MM.1S (cell line): ENCODE measurements at regions not wholly inside any gene's neighbourhood (a gene's known extent, or its start where the extent isn't known, plus 50 kb on each side); places are given as distances from the start of the nearest gene placed in this dataset.
"Not testable (repeated sequence)": the region's sequence is repeated elsewhere in the genome, so short reads cannot be mapped to it uniquely, and the experiment has no call there.

Experiments used
- DNase-seq: peaks from one replicate; pipeline ENCODE4 v3.0.0-alpha.2; 2015
- H2AFZ ChIP-seq: fragments of 300-600 bp; sonication (generic); 2 replicates; pipeline ENCODE4 v1.6.0; 2016; ENCODE audit warnings: antibody characterized with exemption, low read length
- H3F3A ChIP-seq: fragments of 300-600 bp; sonication (generic); 2 replicates; pipeline ENCODE4 v1.6.1; 2016; ENCODE audit warnings: mild to moderate bottlenecking, antibody characterized with exemption, low read length, moderate library complexity, mixed read lengths; ENCODE audit not compliant: insufficient read depth
- H3K27ac ChIP-seq: fragments of 300-600 bp; sonication (generic); 2 replicates; pipeline ENCODE4 v1.5.1; 2016; ENCODE audit warnings: mild to moderate bottlenecking, low read length
- H3K27me3 ChIP-seq: fragments of 300-600 bp; sonication (generic); replicated peaks from 2 replicates; pipeline ENCODE4 v1.6.0; 2016; ENCODE audit warnings: low read length; ENCODE audit not compliant: insufficient read depth
- H3K36me3 ChIP-seq: fragments of 300-600 bp; sonication (generic); replicated peaks from 2 replicates; pipeline ENCODE4 v1.6.1; 2016; ENCODE audit warnings: mild to moderate bottlenecking, low read length, mixed read lengths; ENCODE audit not compliant: insufficient read depth
- H3K4me1 ChIP-seq: fragments of 300-600 bp; sonication (generic); 2 replicates; pipeline ENCODE4 v1.6.1; 2016; ENCODE audit warnings: low read length, mixed read lengths
- H3K4me2 ChIP-seq: fragments of 300-600 bp; sonication (generic); 2 replicates; pipeline ENCODE4 v1.6.0; 2016; ENCODE audit warnings: low read depth, low read length
- H3K4me3 ChIP-seq: fragments of 300-600 bp; sonication (generic); 2 replicates; pipeline ENCODE4 v1.5.1; 2016; ENCODE audit warnings: low read length, mixed read lengths
- H3K79me2 ChIP-seq: fragments of 300-600 bp; sonication (generic); 2 replicates; pipeline ENCODE4 v1.6.1; 2016; ENCODE audit warnings: mixed run types, low read length, mixed read lengths
- H3K9ac ChIP-seq: fragments of 300-600 bp; sonication (generic); 2 replicates; pipeline ENCODE4 v1.6.1; 2016; ENCODE audit warnings: low read length, mixed read lengths
- H3K9me2 ChIP-seq: fragments of 300-600 bp; sonication (generic); replicated peaks from 2 replicates; pipeline ENCODE4 v1.6.1; 2016; ENCODE audit warnings: mild to moderate bottlenecking, low read length, mixed read lengths; ENCODE audit not compliant: insufficient read depth
- H3K9me3 ChIP-seq: fragments of 300-600 bp; sonication (generic); replicated peaks from 2 replicates; pipeline ENCODE4 v1.6.1; 2016; ENCODE audit warnings: mild to moderate bottlenecking, low read length, mixed read lengths; ENCODE audit not compliant: insufficient read depth
- H4K20me1 ChIP-seq: fragments of 300-600 bp; sonication (generic); 2 replicates; pipeline ENCODE4 v1.6.1; 2016; ENCODE audit warnings: mild to moderate bottlenecking, low read length, moderate library complexity, mixed read lengths; ENCODE audit not compliant: insufficient read depth
- CTCF ChIP-seq: fragments of 300-600 bp; sonication (generic); IDR thresholded peaks from 2 replicates; pipeline ENCODE4 v1.5.1; 2016; ENCODE audit warnings: antibody characterized with exemption, low read length, mixed read lengths
- EZH2 ChIP-seq: fragments of 300-600 bp; sonication (generic); optimal IDR thresholded peaks from 2 replicates; pipeline ENCODE3; 2017; ENCODE audit warnings: low read depth, mild to moderate bottlenecking, antibody characterized with exemption, low read length, mixed read lengths
- EZH2phosphoT487 ChIP-seq: fragments of 300-600 bp; sonication (generic); IDR thresholded peaks from 2 replicates; pipeline ENCODE4 v1.6.1; 2018; ENCODE audit warnings: antibody characterized with exemption, low read length

- no peak for TF ChIP-seq EZH2
- TF ChIP-seq CTCF = no peak
- TF ChIP-seq EZH2phosphoT487 = no peak
- no peak overlapping the region for H3K27ac ChIP-seq
Observed at GRCh38 chr1:38185913-38186312, 139.3 kb upstream of the POU3F1 start.

GRCh38 chr1:38183747-38184146 is 137.2 kb upstream of the POU3F1 start:
- no peak overlapping the region for H3K9ac ChIP-seq
- no peaks in the 10 kb centered on the region for H3K36me3 ChIP-seq
- H3K4me3 ChIP-seq = no peak overlapping the region
- no peaks in the 10 kb centered on the region for H4K20me1 ChIP-seq
- H3K4me2 ChIP-seq = no peak overlapping the region
- no peak for DNase-seq
- TF ChIP-seq CTCF (no peak), EZH2phosphoT487 (no peak), EZH2 (no peak)
- no peaks in the 10 kb centered on the region for H3K79me2 ChIP-seq
- H3K4me1 ChIP-seq = no peaks in the 10 kb centered on the region
- no peaks in the 10 kb centered on the region for H3K9me3 ChIP-seq
- no peak overlapping the region for H2AFZ ChIP-seq
- no peaks in the 10 kb centered on the region for H3F3A ChIP-seq
- no peaks in the 10 kb centered on the region for H3K9me2 ChIP-seq
- H3K27ac ChIP-seq = no peak overlapping the region
- no peaks in the 10 kb centered on the region for H3K27me3 ChIP-seq

More at GRCh38 chr1:38185913-38186312, 139.3 kb upstream of the POU3F1 start:
- Histone ChIP-seq H3K4me1 (no peaks in the 10 kb centered on the region), H3K4me3 (no peak overlapping the region), H3K4me2 (no peak overlapping the region), H3K79me2 (no peaks in the 10 kb centered on the region), H3K27me3 (no peaks in the 10 kb centered on the region), H3K9me3 (no peaks in the 10 kb centered on the region), H2AFZ (no peak overlapping the region), H3K9ac (no peak overlapping the region), H3F3A (no peaks in the 10 kb centered on the region), H4K20me1 (no peaks in the 10 kb centered on the region), H3K36me3 (no peaks in the 10 kb centered on the region), H3K9me2 (no peaks in the 10 kb centered on the region)
- no peak for DNase-seq

- no peaks in the 10 kb centered on the region for H3F3A ChIP-seq
- no peak overlapping the region for H3K27ac ChIP-seq
- H3K4me1 ChIP-seq = no peaks in the 10 kb centered on the region
- TF ChIP-seq EZH2 = no peak
- TF ChIP-seq EZH2phosphoT487 = no peak
- TF ChIP-seq CTCF = no peak
- H3K4me2 ChIP-seq = no peak overlapping the region
- DNase-seq = no peak
- H3K9me2 ChIP-seq = no peaks in the 10 kb centered on the region
- no peak overlapping the region for H3K9ac ChIP-seq
- no peaks in the 10 kb centered on the region for H3K79me2 ChIP-seq
- H4K20me1 ChIP-seq = no peaks in the 10 kb centered on the region
- H2AFZ ChIP-seq = no peak overlapping the region
- no peak overlapping the region for H3K4me3 ChIP-seq
- H3K27me3 ChIP-seq = no peaks in the 10 kb centered on the region
- H3K9me3 ChIP-seq = no peaks in the 10 kb centered on the region
- no peaks in the 10 kb centered on the region for H3K36me3 ChIP-seq
Observed at GRCh38 chr1:38183096-38183495, 136.5 kb upstream of the POU3F1 start.

- not testable (repeated sequence) for H3K36me3 ChIP-seq, H3K27ac ChIP-seq, DNase-seq, H3F3A ChIP-seq, H3K9me2 ChIP-seq, H4K20me1 ChIP-seq, H3K27me3 ChIP-seq, H3K4me1 ChIP-seq, H3K79me2 ChIP-seq, H2AFZ ChIP-seq, H3K9ac ChIP-seq, H3K4me2 ChIP-seq, H3K9me3 ChIP-seq, H3K4me3 ChIP-seq
Observed at GRCh38 chr1:38180388-38180787, 133.8 kb upstream of the POU3F1 start.
